ENCODE measurements at regions not wholly inside any gene's neighbourhood (a gene's known extent, or its start where the extent isn't known, plus 50 kb on each side); places are given as distances from the start of the nearest gene placed in this dataset.

DNA sequence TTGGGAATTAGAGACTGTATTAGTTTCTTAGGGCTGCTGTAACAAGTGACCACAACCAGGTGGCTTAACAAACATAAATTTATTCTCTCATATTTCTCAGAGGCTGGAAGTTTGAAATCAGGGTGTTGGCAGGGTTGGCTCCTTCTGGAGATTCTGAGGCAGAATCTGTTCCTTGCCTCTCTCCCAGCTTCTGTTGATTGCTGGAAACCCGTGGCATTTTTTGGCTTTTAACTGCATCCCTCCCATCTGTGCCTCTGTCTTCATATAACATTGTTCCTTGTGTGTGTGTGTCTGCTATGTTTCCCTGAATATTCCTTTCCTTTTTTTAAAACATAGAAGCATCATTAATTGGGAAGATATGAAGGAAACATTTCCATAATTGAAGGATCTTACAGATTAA, 448.1 kb upstream of the DCC start:
- TF ChIP-seq EZH2phosphoT487 (IDR thresholded peaks at IDR 0.05; ENCODE audit: low read depth), result no peak
- TF ChIP-seq, protein P1, sequence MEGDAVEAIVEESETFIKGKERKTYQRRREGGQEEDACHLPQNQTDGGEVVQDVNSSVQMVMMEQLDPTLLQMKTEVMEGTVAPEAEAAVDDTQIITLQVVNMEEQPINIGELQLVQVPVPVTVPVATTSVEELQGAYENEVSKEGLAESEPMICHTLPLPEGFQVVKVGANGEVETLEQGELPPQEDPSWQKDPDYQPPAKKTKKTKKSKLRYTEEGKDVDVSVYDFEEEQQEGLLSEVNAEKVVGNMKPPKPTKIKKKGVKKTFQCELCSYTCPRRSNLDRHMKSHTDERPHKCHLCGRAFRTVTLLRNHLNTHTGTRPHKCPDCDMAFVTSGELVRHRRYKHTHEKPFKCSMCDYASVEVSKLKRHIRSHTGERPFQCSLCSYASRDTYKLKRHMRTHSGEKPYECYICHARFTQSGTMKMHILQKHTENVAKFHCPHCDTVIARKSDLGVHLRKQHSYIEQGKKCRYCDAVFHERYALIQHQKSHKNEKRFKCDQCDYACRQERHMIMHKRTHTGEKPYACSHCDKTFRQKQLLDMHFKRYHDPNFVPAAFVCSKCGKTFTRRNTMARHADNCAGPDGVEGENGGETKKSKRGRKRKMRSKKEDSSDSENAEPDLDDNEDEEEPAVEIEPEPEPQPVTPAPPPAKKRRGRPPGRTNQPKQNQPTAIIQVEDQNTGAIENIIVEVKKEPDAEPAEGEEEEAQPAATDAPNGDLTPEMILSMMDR (IDR thresholded peaks at IDR 0.05; ENCODE audit: low read depth, low read length), result no peak
- Histone ChIP-seq H3K79me2 (ENCODE audit: low read length) (no peaks in the 10 kb centered on the region), H3K4me2 (ENCODE audit: low read length) (no peak overlapping the region), H3K9me3 (ENCODE audit: insufficient read depth, low read length) (no peaks in the 10 kb centered on the region), H3K36me3 (replicated peaks; ENCODE audit: low read depth, low read length) (no peaks in the 10 kb centered on the region), H3K27me3 (ENCODE audit: low read depth, low read length) (no peaks in the 10 kb centered on the region), H3K4me3 (ENCODE audit: low read length) (no peak overlapping the region), H3K9ac (ENCODE audit: low read length) (no peak overlapping the region), H2AFZ (ENCODE audit: low read depth, low read length) (no peak overlapping the region), H3K4me1 (ENCODE audit: low read length) (no peaks in the 10 kb centered on the region), H4K20me1 (ENCODE audit: insufficient read depth, low read length) (no peaks in the 10 kb centered on the region), H3K27ac (ENCODE audit: low read length) (no peak overlapping the region)

DNA sequence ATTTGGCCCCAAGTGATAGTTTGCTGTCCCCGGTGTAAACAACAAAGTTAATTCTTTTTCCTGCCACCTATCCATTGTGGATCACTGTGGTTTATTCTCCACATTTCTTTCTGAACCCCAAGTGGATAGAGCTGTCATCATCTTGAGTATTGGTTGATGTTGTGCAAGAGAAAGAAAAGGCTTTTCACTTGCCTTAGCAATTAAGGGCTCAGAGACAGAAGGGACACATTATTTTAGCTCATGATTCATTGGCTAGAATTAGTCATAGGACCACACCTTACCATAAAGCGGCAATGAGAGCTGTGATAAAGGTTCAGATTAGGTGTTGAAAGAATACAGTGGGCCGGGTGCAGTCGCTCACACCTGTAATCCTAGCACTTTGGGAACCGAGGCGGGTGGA, 442.1 kb upstream of the DCC start:
- Histone ChIP-seq H3K9me3 (ENCODE audit: insufficient read depth, low read length) (0 out of 2 replicates have a peak, but pooled peaks cover 3% of the 10 kb centered on the region), H3K36me3 (replicated peaks; ENCODE audit: low read depth, low read length) (no peaks in the 10 kb centered on the region), H3K4me3 (ENCODE audit: low read length) (no peak overlapping the region), H2AFZ (ENCODE audit: low read depth, low read length) (no peak overlapping the region), H3K4me2 (ENCODE audit: low read length) (no peak overlapping the region), H3K9ac (ENCODE audit: low read length) (no peak overlapping the region), H3K4me1 (ENCODE audit: low read length) (no peaks in the 10 kb centered on the region), H3K27me3 (ENCODE audit: low read depth, low read length) (no peaks in the 10 kb centered on the region), H4K20me1 (ENCODE audit: insufficient read depth, low read length) (no peaks in the 10 kb centered on the region), H3K27ac (ENCODE audit: low read length) (no peak overlapping the region), H3K79me2 (ENCODE audit: low read length) (no peaks in the 10 kb centered on the region)
- TF ChIP-seq, protein P1 (IDR thresholded peaks at IDR 0.05; ENCODE audit: low read depth, low read length), result no peak
- TF ChIP-seq EZH2phosphoT487 (IDR thresholded peaks at IDR 0.05; ENCODE audit: low read depth), result no peak

DNA sequence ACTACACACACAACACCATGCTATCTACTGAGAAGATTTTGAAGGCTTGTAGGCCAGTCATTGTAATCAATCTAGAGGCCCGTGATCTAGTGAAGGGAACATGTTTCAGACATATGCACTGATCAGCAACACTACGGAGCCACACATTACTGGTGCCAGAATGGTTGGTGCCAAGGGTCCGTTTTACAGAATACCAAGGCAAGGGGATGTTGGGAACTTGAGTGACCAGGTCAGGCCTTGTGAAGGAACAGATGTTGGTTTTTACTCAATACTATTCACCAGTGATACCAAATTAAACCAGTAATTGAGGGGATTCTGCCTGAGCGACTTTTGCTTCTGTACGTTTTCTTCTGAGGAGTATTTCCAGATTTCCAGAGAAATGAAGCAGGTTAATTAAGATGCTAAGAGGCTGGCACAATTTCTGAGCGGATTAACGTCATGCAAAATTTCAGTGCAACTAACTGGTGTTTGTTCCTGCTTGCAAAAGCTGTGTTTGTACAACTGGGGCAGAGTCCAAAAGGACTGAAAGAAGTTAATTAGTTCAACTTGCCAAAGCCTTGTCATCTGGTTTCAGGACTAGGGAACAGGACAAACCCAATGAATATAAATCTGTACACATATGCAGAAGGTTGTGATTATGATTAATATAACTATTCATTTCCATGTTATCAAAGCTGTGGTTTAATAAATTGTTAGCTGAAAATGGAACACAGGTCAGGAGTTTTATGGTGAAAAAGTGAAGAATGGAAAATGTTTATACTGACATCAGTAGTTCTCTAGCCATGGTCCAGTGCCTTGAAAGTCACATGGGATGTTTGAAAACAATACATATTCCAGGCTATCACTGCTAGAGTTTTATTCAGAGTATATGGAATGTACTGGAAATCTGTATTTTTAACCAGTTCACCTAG, 432.1 kb upstream of the DCC start:
- no peaks in the 10 kb centered on the region for H3K79me2 ChIP-seq (ENCODE audit: low read length)
- H3K27ac ChIP-seq (ENCODE audit: low read length), result no peak overlapping the region
- H3K9me3 ChIP-seq (ENCODE audit: insufficient read depth, low read length), result no peaks in the 10 kb centered on the region
- TF ChIP-seq EZH2phosphoT487 (IDR thresholded peaks at IDR 0.05; ENCODE audit: low read depth), result no peak
- TF ChIP-seq, protein P1 (IDR thresholded peaks at IDR 0.05; ENCODE audit: low read depth, low read length), result no peak
- no peaks in the 10 kb centered on the region for H4K20me1 ChIP-seq (ENCODE audit: insufficient read depth, low read length)
- no peak overlapping the region for H3K4me2 ChIP-seq (ENCODE audit: low read length)
- H3K4me3 ChIP-seq (ENCODE audit: low read length), result no peak overlapping the region
- H2AFZ ChIP-seq (ENCODE audit: low read depth, low read length), result no peak overlapping the region
- no peak overlapping the region for H3K9ac ChIP-seq (ENCODE audit: low read length)
- H3K36me3 ChIP-seq (replicated peaks; ENCODE audit: low read depth, low read length), result no peaks in the 10 kb centered on the region
- no peaks in the 10 kb centered on the region for H3K27me3 ChIP-seq (ENCODE audit: low read depth, low read length)
- peaks cover 5% of the 10 kb centered on the region for H3K4me1 ChIP-seq (ENCODE audit: low read length)

DNA sequence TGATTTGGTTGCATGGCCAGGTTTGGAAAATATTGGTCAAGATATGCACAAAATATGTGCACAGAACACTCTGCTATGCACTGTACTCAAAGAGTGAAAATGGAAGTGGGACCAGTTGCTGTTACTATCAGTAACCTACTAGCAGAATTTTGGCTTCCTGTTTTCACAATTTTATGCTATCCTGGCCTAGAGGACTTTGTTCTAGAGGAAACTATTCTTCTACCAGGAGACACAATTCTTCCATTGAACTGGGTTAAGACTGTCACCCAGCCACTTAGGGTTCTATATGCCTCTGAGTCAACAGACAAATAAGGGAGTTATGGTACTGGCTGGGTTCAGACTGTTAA, 431.4 kb upstream of the DCC start:
- Histone ChIP-seq H3K36me3 (replicated peaks; ENCODE audit: low read depth, low read length) (no peaks in the 10 kb centered on the region), H2AFZ (ENCODE audit: low read depth, low read length) (no peak overlapping the region), H3K9me3 (ENCODE audit: insufficient read depth, low read length) (no peaks in the 10 kb centered on the region), H3K4me2 (ENCODE audit: low read length) (no peak overlapping the region), H3K27ac (ENCODE audit: low read length) (no peak overlapping the region), H3K9ac (ENCODE audit: low read length) (no peak overlapping the region), H3K4me1 (ENCODE audit: low read length) (peaks cover 5% of the 10 kb centered on the region), H3K4me3 (ENCODE audit: low read length) (no peak overlapping the region), H4K20me1 (ENCODE audit: insufficient read depth, low read length) (no peaks in the 10 kb centered on the region), H3K27me3 (ENCODE audit: low read depth, low read length) (no peaks in the 10 kb centered on the region), H3K79me2 (ENCODE audit: low read length) (no peaks in the 10 kb centered on the region)
- no peak for TF ChIP-seq EZH2phosphoT487 (IDR thresholded peaks at IDR 0.05; ENCODE audit: low read depth)
- TF ChIP-seq, protein P1 (IDR thresholded peaks at IDR 0.05; ENCODE audit: low read depth, low read length), result no peak
